Naive B cell (primary cell): ENCODE measurements at regions not wholly inside any gene's neighbourhood (a gene's known extent, or its start where the extent isn't known, plus 50 kb on each side); places are given as distances from the start of the nearest gene placed in this dataset.

ENCODE experiments used
- ATAC-seq, 2 donors: fragments of 150-1000 bp; cut with Tn5 transposase; 2 replicates each; pipeline ENCODE4 v1.10.0; 2021; ENCODE audit warnings: low read depth in 2 of 2, mild to moderate bottlenecking in 2 of 2, moderate library complexity in 2 of 2
- DNase-seq: peaks from one replicate; pipeline ENCODE4 v3.0.0; 2022
- H3K27ac Mint-ChIP-seq, 6 donors: one replicate each; pipeline ENCODE4 v1.8.0; 2020 to 2022; ENCODE audit warnings: mild to moderate bottlenecking in 6 of 6, mixed read lengths in 6 of 6, moderate library complexity in 5 of 6, inconsistent platforms in 2 of 6
- H3K27me3 Mint-ChIP-seq, 3 donors: one replicate each; pipeline ENCODE4 v1.8.0; 2021 to 2022; ENCODE audit warnings: mixed read lengths in 3 of 3, mild to moderate bottlenecking in 1 of 3
- H3K36me3 Mint-ChIP-seq, 2 donors: one replicate each; pipeline ENCODE4 v1.8.0; 2020 to 2022; ENCODE audit warnings: mixed read lengths in 2 of 2, inconsistent platforms in 1 of 2, mild to moderate bottlenecking in 1 of 2
- H3K4me1 Mint-ChIP-seq, 3 donors: one replicate each; pipeline ENCODE4 v1.8.0; 2020 to 2022; ENCODE audit warnings: mixed read lengths in 3 of 3, inconsistent platforms in 1 of 3, mild to moderate bottlenecking in 1 of 3, moderate library complexity in 1 of 3
- H3K4me3 Mint-ChIP-seq, 8 donors: one replicate each; pipeline ENCODE4 v1.8.0; 2020 to 2022; ENCODE audit warnings: mild to moderate bottlenecking in 8 of 8, mixed read lengths in 8 of 8, moderate library complexity in 8 of 8, inconsistent platforms in 2 of 8
- H3K9me3 Mint-ChIP-seq, 7 donors: one replicate each; pipeline ENCODE4 v1.8.0; 2020 to 2022; ENCODE audit warnings: mixed read lengths in 7 of 7, mild to moderate bottlenecking in 5 of 7, inconsistent platforms in 2 of 7, moderate library complexity in 1 of 7

DNA sequence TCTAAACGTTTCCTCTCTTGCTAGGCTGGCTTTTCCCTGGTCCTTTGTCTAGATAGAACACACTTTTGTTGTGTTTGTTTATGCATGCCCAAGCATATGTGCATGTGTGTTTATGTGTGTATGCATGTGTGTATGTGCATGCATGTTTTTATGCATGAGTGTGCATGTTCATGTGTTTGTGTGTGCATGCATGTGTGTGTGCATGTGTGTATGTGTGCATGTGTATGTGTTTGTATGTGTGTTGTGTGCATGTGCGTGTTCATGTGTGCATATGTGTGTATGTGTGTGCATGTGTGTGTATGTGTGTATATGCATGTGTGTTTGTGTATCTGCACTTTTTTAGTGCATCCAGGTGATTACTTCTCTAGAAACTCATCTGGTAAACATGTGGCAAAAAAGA, 558.0 kb downstream of the GALR1 start:
- H3K27me3 Mint-ChIP-seq: peaks cover 0 to 9% (median 8%) of the 10 kb centered on the region in 3 donors
- DNase-seq (no peak), ATAC-seq (no peak)
- no peak overlapping the region for H3K4me3 Mint-ChIP-seq
- no peak overlapping the region for H3K27ac Mint-ChIP-seq
- no peaks in the 10 kb centered on the region for H3K36me3 Mint-ChIP-seq
- H3K4me1 Mint-ChIP-seq: no peaks in the 10 kb centered on the region
- H3K9me3 Mint-ChIP-seq: peaks cover 0 to 24% (median 8%) of the 10 kb centered on the region in 7 donors

DNA sequence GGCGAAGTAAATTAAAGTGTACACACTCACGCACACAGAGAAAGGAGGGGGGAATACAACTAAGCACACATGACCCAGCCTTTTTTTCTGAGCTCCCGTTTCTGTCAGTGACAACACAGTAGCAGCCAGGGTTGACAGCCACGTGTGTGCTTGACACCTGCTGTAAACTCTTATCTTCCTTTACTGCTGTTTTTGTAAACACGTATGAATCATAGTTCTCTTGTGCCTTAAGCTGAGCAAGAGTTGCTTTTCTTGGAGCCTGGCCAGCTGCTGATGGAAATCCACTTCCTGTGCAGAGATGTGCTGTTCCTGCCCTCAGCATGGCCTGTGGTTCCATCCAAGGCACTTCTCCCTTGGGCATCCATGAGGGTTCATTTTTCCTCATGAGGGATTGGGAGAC, 561.9 kb downstream of the GALR1 start:
- Mint-ChIP-seq H3K9me3 (peaks cover 0 to 24% (median 9%) of the 10 kb centered on the region in 7 donors), H3K4me1 (no peaks in the 10 kb centered on the region), H3K27ac (no peak overlapping the region), H3K4me3 (no peak overlapping the region), H3K27me3 (peaks cover 0 to 9% (median 8%) of the 10 kb centered on the region in 3 donors), H3K36me3 (no peaks in the 10 kb centered on the region)
- DNase-seq (no peak), ATAC-seq (no peak)

DNA sequence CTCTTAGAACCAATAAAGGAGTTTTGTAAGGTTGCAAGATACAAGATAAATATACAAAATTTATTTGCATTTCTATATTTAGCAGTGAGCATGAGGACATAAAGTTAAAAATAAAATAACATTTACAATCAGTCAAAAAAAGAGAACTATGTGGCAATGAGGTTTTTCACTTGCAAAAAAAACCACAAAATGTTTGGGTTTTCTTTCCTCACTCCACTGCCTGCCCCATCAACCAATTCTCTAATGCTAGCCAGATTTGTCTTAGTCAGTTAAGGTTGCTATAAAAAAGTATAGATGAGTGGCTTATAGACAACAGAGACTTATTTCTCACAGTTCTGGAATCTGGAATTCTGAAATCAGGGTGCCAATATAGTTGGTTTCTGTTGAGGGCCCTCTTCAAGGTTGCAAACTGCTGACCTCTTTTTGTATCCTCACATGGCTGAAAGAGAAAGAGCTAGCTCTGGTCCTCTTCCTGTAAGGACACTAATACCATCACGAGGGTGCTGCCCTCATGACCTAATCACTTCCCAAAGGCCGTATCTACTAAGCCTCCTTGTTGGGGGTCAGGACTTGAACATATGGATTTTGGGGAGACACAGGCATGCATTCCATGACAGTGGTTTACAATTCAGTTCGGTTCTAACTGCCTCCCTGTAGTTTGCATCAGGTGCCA, 566.2 kb downstream of the GALR1 start:
- DNase-seq (no peak), ATAC-seq (no peak)
- Mint-ChIP-seq H3K36me3 (peaks cover 0 to 7% of the 10 kb centered on the region in 2 donors), H3K27ac (no peak overlapping the region), H3K9me3 (peaks cover 2 to 26% (median 11%) of the 10 kb centered on the region in 7 donors), H3K4me3 (no peak overlapping the region), H3K27me3 (peaks cover 0 to 17% (median 9%) of the 10 kb centered on the region in 3 donors), H3K4me1 (no peaks in the 10 kb centered on the region)

DNA sequence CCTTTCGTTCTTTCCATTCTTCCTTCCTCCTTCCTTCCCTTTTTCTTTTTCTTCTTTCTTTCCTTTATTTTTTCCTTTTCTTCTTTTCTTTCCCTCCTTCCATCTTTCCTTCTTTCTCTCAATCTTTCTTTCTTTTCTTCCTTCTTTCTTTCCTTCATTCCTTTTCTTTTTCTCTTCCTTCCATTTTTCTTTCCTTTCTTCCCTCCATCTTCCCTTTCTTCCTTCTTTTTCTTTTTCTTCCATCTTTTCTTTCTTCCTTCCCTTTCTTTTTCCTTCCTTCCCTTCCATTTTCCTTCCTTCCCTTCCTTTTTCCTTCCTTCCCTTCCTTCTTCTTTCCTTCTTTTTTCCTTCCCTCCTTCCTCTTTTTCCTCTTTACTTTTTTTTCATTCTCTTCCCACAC, 568.7 kb downstream of the GALR1 start:
- Mint-ChIP-seq H3K36me3 (peaks cover 0 to 7% of the 10 kb centered on the region in 2 donors), H3K27me3 (peaks cover 0 to 8% (median 4%) of the 10 kb centered on the region in 3 donors), H3K4me3 (no peak overlapping the region), H3K9me3 (peaks cover 2 to 18% (median 9%) of the 10 kb centered on the region in 7 donors), H3K4me1 (no peaks in the 10 kb centered on the region), H3K27ac (no peak overlapping the region)
- ATAC-seq (no peak), DNase-seq (no peak)

DNA sequence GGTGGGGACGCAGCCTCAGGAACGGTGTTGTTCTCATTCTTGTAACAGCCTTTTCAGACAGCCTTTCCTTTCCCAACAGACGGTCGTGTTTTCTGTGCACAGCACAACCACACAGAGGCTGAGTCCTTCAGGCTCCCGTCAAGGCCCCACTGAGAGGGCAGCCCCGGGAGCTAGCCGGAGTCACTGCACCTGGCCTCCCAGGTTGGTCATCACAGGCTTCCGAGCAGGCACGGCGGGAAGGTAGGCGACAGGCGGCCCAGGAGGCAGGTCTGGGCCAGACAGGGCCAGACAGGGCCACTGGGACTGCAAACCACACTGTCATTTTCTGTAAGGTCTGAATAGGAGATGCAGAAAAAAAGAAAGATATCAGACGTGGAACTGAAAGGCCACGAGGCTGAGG, 570.8 kb downstream of the GALR1 start:
- no peak overlapping the region for H3K27ac Mint-ChIP-seq
- peaks cover 0 to 7% of the 10 kb centered on the region in 2 donors for H3K36me3 Mint-ChIP-seq
- H3K9me3 Mint-ChIP-seq: peaks cover 2 to 18% (median 11%) of the 10 kb centered on the region in 7 donors
- peaks cover 0 to 8% (median 4%) of the 10 kb centered on the region in 3 donors for H3K27me3 Mint-ChIP-seq
- ATAC-seq (no peak), DNase-seq (no peak)
- H3K4me1 Mint-ChIP-seq: no peaks in the 10 kb centered on the region
- peak overlapping the region in 1 of 8 donors; percentile 66 for H3K4me3 Mint-ChIP-seq

DNA sequence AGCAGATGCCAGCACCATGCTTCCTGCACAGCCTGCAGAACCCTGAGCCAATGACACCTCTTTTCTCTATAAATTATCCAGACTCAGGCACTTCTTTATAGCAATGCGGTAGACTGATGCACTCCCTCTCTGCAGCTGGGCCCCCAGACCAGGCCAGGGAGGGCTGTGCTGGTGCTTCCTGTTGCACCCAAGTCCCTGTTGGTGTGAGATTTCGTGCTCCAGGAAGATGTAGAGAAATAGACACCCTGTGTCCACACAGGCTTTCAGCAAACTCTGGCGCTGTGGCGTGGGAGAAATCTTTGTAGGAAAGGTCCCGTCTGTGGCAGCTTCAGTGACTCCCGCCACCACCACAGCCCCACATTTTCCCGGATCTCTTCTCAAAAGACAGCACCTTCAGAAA, 572.2 kb downstream of the GALR1 start:
- peaks cover 0 to 7% of the 10 kb centered on the region in 2 donors for H3K36me3 Mint-ChIP-seq
- no peaks in the 10 kb centered on the region for H3K4me1 Mint-ChIP-seq
- ATAC-seq: no peak
- DNase-seq: no peak
- peaks cover 2 to 18% (median 9%) of the 10 kb centered on the region in 7 donors for H3K9me3 Mint-ChIP-seq
- H3K27me3 Mint-ChIP-seq: peaks cover 0 to 8% (median 4%) of the 10 kb centered on the region in 3 donors
- no peak overlapping the region for H3K4me3 Mint-ChIP-seq
- H3K27ac Mint-ChIP-seq: no peak overlapping the region

DNA sequence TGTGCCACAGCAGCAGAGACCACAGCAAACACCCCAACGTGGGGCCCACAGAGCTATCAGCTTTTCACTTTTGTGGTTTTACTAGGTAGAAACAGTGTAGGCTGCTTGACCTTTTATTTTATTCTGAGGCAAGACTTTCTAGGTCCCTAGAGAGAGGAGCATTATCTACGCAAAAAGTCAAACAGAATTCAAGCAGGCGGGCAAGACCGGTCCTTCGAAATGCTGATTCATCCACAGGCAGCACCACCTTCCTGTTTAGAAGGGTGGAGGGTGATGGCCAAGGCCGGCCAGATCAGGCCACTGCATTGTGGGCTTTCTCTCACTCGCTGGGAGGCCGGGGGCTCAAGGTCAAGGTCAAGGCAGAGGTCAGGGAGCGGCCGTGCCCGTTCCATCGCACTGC, 573.0 kb downstream of the GALR1 start:
- Mint-ChIP-seq H3K27me3 (peaks cover 0 to 8% (median 4%) of the 10 kb centered on the region in 3 donors), H3K4me3 (no peak overlapping the region), H3K27ac (no peak overlapping the region), H3K9me3 (peaks cover 2 to 18% (median 9%) of the 10 kb centered on the region in 7 donors), H3K36me3 (peaks cover 0 to 7% of the 10 kb centered on the region in 2 donors), H3K4me1 (no peaks in the 10 kb centered on the region)
- DNase-seq (no peak), ATAC-seq (no peak)

DNA sequence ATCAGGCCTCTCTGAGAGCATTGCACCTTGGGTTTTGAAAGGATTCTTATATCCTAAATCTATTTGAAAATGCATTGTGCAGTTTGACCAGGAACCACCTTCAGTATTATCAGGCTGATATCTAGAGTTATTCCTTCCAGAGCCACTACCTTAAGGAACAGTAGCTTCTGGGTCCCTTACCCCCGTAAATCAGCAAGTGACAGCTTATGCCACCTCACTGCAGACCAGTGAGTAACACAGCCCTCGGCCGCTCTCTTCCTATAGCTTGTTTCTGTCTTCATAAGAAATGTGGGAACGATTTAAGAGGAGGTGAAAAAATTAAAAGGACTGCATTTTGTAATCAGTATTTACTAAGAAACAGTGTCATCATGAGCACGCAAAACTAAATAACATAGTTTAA, 584.2 kb downstream of the GALR1 start:
- ATAC-seq (no peak), DNase-seq (no peak)
- Mint-ChIP-seq H3K36me3 (no peaks in the 10 kb centered on the region), H3K4me3 (no peak overlapping the region), H3K9me3 (no peaks in the 10 kb centered on the region), H3K27ac (no peak overlapping the region), H3K4me1 (no peaks in the 10 kb centered on the region), H3K27me3 (no peaks in the 10 kb centered on the region)

DNA sequence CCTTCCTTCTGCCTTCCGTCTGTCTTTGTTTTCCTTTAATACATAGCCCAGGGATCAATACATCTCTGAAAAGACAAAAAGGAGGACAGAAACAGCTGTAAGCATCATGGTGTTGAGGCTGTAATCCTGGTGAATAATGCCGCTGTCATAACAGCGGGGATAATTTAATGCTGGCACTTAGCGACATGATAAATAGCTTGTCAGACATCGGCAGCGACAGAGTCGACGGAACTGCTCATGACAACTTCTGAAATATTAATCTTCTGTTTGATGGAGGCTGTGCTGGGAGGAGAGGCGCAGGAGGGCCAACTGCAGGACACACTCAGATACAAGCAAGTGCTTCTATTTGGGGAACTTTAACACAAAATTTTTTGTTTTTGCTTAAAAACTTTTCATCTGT, 602.2 kb downstream of the GALR1 start:
- DNase-seq (no peak), ATAC-seq (no peak)
- H3K9me3 Mint-ChIP-seq: peaks cover 0 to 5% (median 0%) of the 10 kb centered on the region in 7 donors
- H3K27me3 Mint-ChIP-seq: peaks cover 5 to 8% (median 7%) of the 10 kb centered on the region in 3 donors
- H3K4me1 Mint-ChIP-seq: peaks cover 0 to 2% (median 0%) of the 10 kb centered on the region in 3 donors
- no peak overlapping the region for H3K4me3 Mint-ChIP-seq
- H3K27ac Mint-ChIP-seq: no peak overlapping the region
- H3K36me3 Mint-ChIP-seq: no peaks in the 10 kb centered on the region

DNA sequence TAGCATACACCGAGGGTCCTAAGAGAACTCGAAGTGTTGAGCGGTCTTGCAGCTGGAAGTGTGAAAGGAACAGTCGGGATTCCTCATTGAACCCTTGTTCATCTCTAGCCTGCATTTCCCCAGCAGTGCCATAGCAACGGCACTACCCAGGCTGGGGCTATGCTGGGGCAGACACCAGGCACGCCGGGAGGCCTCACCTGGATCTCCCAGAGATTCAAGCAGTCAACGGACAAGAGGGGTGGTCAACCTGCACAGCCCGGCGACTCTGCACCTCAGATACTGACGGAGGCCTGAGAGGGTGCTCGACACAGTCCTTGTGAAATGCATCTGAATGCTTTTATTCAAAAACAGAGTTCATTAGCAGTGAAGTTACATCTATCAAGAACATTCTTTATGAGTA, 604.2 kb downstream of the GALR1 start:
- H3K27ac Mint-ChIP-seq: no peak overlapping the region
- H3K4me3 Mint-ChIP-seq: no peak overlapping the region
- no peak for DNase-seq
- no peak for ATAC-seq
- H3K4me1 Mint-ChIP-seq: peaks cover 0 to 2% (median 0%) of the 10 kb centered on the region in 3 donors
- no peaks in the 10 kb centered on the region for H3K9me3 Mint-ChIP-seq
- H3K36me3 Mint-ChIP-seq: no peaks in the 10 kb centered on the region
- peaks cover 5 to 8% (median 7%) of the 10 kb centered on the region in 3 donors for H3K27me3 Mint-ChIP-seq

DNA sequence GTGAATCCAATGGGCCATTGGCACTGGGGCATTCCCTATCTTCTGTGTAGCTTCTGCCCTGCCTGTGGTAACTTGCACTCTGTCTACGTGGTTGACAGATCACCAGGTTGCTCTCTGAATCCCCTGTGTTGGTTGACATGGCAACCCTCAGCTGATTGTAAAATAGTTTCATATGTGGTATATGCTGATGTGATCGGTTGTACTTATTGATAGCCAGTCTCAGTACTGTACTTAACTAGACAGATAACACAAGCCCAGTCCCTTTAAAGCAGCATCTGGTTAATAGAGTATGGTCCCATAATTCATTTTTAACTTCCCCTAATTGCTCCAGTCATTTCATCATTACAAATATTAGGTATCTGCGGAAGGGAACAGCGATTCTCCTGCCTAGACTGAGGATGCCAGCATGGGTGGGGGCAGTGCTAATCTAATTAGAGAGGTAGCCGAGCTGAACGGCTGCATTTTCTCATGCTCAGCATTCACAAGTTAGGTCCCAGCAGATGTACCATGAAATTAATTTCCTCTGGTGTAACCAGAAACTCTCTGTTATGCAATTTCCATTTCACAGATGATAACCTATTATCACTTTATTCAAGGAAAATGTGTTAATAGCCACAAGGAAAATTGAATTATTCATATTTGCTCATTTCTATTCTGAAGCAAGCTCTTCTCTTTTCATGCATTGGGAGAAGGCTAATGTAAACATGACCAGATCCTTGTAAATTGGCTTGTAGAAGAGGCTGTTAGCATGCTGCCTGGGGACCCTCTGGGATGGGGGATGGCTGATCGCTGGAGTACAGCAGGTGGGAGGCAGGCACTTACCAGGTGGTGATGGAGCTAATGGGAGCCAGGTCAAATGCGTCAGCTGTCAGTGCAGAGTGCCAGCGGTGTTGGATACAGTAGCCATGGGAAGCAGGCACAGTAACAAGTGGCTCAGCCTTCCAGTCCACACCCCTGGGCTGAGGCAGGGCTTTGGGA, 608.3 kb downstream of the GALR1 start:
- ATAC-seq: no peak
- Mint-ChIP-seq H3K9me3 (peaks cover 0 to 4% (median 0%) of the 10 kb centered on the region in 7 donors), H3K27ac (no peak overlapping the region), H3K36me3 (no peaks in the 10 kb centered on the region), H3K4me1 (no peaks in the 10 kb centered on the region), H3K4me3 (no peak overlapping the region), H3K27me3 (no peaks in the 10 kb centered on the region)
- DNase-seq: no peak

DNA sequence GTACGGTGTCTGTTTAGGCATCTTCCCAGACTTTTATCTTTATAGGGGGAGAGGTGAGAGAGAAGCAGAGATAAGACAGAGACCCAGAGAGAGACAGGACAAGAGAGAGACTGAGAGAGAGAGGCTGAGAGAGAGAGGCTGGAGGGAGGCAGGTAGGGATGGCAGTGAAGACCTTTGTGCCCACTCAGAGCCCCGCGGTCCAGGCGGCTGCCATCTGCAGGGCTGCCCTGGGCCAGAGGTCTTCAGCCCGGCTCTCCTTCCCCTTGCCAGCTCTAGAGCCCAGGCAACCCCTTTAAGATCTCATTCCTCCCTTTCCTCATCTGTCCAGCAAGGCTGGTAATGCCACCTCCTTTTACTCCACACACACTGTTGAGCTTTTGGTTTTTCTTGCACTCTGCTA, 610.0 kb downstream of the GALR1 start:
- Mint-ChIP-seq H3K4me3 (no peak overlapping the region), H3K27ac (no peak overlapping the region)

DNA sequence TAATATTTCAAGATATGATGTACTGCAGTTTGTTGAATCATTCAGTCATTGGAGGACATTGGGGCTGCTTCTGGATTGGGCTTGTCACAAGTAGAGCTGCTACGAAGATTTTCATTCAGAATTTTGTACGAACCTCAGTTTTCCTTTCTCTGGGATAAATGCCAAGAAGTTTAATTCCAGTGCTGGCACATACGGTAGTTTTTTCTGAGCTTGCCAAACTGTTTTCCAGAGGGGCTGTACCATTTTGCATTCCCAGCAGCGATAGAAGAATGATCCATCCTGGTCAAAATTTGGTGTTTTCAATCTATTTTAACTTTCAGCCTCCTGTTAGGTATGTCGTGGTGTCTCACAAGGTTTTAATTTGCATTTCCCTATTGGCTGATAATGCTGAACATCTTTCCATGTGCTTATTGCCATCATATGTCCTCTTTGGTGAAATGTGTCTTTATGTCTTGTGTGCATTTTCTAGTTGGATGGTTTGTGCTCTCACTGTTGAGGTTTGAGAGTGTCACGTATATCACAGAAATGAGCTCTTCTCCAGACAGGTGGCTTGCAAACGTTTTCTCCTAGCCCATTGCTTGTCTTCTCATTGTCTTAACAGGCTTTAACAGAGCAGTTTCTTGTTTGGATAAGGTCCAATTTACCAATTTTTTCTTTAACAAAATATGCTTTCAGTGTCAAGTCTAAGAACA, 612.6 kb downstream of the GALR1 start:
- Mint-ChIP-seq H3K9me3 (peaks cover 0 to 4% (median 0%) of the 10 kb centered on the region in 7 donors), H3K36me3 (no peaks in the 10 kb centered on the region)

More for the DNA sequence above, 610.0 kb downstream of the GALR1 start:
- H3K9me3 Mint-ChIP-seq: peaks cover 0 to 4% (median 0%) of the 10 kb centered on the region in 7 donors
- no peaks in the 10 kb centered on the region for H3K36me3 Mint-ChIP-seq
- no peaks in the 10 kb centered on the region for H3K4me1 Mint-ChIP-seq
- H3K27me3 Mint-ChIP-seq: no peaks in the 10 kb centered on the region
- no peak for DNase-seq
- no peak for ATAC-seq

More for the DNA sequence above, 612.6 kb downstream of the GALR1 start:
- DNase-seq (no peak), ATAC-seq (no peak)
- no peaks in the 10 kb centered on the region for H3K4me1 Mint-ChIP-seq
- H3K4me3 Mint-ChIP-seq: no peak overlapping the region
- H3K27ac Mint-ChIP-seq: no peak overlapping the region
- H3K27me3 Mint-ChIP-seq: no peaks in the 10 kb centered on the region
